Astrocyte (in vitro differentiated cells and primary cell): ENCODE measurements at regions not wholly inside any gene's neighbourhood (a gene's known extent, or its start where the extent isn't known, plus 50 kb on each side); places are given as distances from the start of the nearest gene placed in this dataset.

Experiments
- EZH2 ChIP-seq: IDR thresholded peaks from 2 replicates; pipeline ENCODE4 v1.6.1; 2012; ENCODE audit warnings: mild to moderate bottlenecking, low read length, inconsistent platforms; ENCODE audit not compliant: insufficient read depth
- TF ChIP-seq, protein P1 (sequence below): IDR thresholded peaks from 2 replicates; pipeline ENCODE4 v1.5.1; 2011; ENCODE audit warnings: low read depth, mild to moderate bottlenecking, inconsistent platforms, low read length, moderate library complexity; ENCODE audit not compliant: insufficient read depth

- TF ChIP-seq, protein P1, sequence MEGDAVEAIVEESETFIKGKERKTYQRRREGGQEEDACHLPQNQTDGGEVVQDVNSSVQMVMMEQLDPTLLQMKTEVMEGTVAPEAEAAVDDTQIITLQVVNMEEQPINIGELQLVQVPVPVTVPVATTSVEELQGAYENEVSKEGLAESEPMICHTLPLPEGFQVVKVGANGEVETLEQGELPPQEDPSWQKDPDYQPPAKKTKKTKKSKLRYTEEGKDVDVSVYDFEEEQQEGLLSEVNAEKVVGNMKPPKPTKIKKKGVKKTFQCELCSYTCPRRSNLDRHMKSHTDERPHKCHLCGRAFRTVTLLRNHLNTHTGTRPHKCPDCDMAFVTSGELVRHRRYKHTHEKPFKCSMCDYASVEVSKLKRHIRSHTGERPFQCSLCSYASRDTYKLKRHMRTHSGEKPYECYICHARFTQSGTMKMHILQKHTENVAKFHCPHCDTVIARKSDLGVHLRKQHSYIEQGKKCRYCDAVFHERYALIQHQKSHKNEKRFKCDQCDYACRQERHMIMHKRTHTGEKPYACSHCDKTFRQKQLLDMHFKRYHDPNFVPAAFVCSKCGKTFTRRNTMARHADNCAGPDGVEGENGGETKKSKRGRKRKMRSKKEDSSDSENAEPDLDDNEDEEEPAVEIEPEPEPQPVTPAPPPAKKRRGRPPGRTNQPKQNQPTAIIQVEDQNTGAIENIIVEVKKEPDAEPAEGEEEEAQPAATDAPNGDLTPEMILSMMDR = no peak
- no peak for TF ChIP-seq EZH2
These were observed 1069.4 kb upstream of the ADGRL2 start for GRCh38 chr1:80731241-80731894.
